H1 (cell line): ENCODE measurements at regions not wholly inside any gene's neighbourhood (a gene's known extent, or its start where the extent isn't known, plus 50 kb on each side); places are given as distances from the start of the nearest gene placed in this dataset.

ENCODE experiments used
- CTCF ChIA-PET: fragments of 300-600 bp; sonication (Branson Sonifier 250); formaldehyde crosslinking; loops from one replicate; lab custom pipeline; 2021; ENCODE audit not compliant: partially characterized antibody; lab: Charles Lee
- POLR2A ChIA-PET: fragments of 300-600 bp; sonication (Branson Sonifier 250); formaldehyde crosslinking; loops from one replicate; lab custom pipeline; 2021; ENCODE audit warnings: inconsistent platforms; ENCODE audit not compliant: partially characterized antibody; lab: Charles Lee
- DNase-seq, 2 experiments: peaks; one replicate each; pipeline versions ENCODE4 v3.0.0 to v3.0.0-alpha.2; 2010 to 2022; ENCODE audit warnings: low spot score in 2 of 2, low read depth in 1 of 2, mixed read lengths in 1 of 2
- FAIRE-seq: peaks from 2 replicates; lab custom pipeline; 2011; peaks lifted over from hg19 to GRCh38; lab: Jason Lieb, UNC
- H2AFZ ChIP-seq: 2 replicates; pipeline ENCODE4 v1.8.1; 2012; ENCODE audit warnings: low read length, inconsistent platforms
- H2AK5ac ChIP-seq: 2 replicates; pipeline ENCODE4 v1.6.1; 2013; ENCODE audit warnings: low read depth, low read length
- H2BK120ac ChIP-seq: replicated peaks from 2 replicates; pipeline ENCODE3; 2013; ENCODE audit warnings: low read depth, low read length, inconsistent platforms
- H2BK12ac ChIP-seq: 2 replicates; pipeline ENCODE4 v1.6.1; 2013; ENCODE audit warnings: low read depth, low read length
- H2BK15ac ChIP-seq: 2 replicates; pipeline ENCODE4 v1.6.1; 2013; ENCODE audit warnings: low read length
- H2BK20ac ChIP-seq: 2 replicates; pipeline ENCODE4 v1.6.1; 2013; ENCODE audit warnings: low read length
- H2BK5ac ChIP-seq: 2 replicates; pipeline ENCODE4 v1.6.1; 2013; ENCODE audit warnings: low read depth, low read length
- H3K14ac ChIP-seq: 2 replicates; pipeline ENCODE4 v1.6.1; 2013; ENCODE audit warnings: inconsistent platforms; ENCODE audit not compliant: insufficient read length
- H3K18ac ChIP-seq: 2 replicates; pipeline ENCODE4 v1.6.1; 2013; ENCODE audit warnings: low read length; ENCODE audit errors: extremely low read depth
- H3K23ac ChIP-seq: 2 replicates; pipeline ENCODE4 v1.6.1; 2013; ENCODE audit warnings: inconsistent platforms; ENCODE audit not compliant: insufficient read length
- H3K23me2 ChIP-seq: 2 replicates; pipeline ENCODE4 v1.6.1; 2013; ENCODE audit warnings: low read depth, low read length
- H3K27ac ChIP-seq: 2 replicates; pipeline ENCODE4 v1.6.1; 2011; ENCODE audit warnings: low read depth, low read length, inconsistent platforms
- H3K27me3 ChIP-seq, 4 experiments: replicated peaks in 1 of 4; 1 replicate in 1 of 4; 2 replicates in 3 of 4; pipeline versions ENCODE4 v1.6.1 to v1.8.1; 2011 to 2013; ENCODE audit warnings: low read length in 3 of 4, mild to moderate bottlenecking in 3 of 4, inconsistent platforms in 2 of 4, mixed read lengths in 2 of 4, moderate library complexity in 1 of 4; ENCODE audit not compliant: control insufficient read depth in 3 of 4, insufficient read depth in 3 of 4; ENCODE audit errors: extremely low read depth in 1 of 4
- H3K36me3 ChIP-seq, 4 experiments: 2 replicates each; pipeline versions ENCODE4 v1.6.1 to v1.8.1; 2011 to 2013; ENCODE audit warnings: mild to moderate bottlenecking in 4 of 4, low read length in 3 of 4, moderate library complexity in 2 of 4, control low read depth in 1 of 4, inconsistent platforms in 1 of 4; ENCODE audit not compliant: insufficient read depth in 4 of 4, control insufficient read depth in 2 of 4
- H3K4ac ChIP-seq: replicated peaks from 2 replicates; pipeline ENCODE3; 2013; ENCODE audit warnings: low read length, low read depth, mixed read lengths, inconsistent platforms; ENCODE audit not compliant: insufficient read length
- H3K4me1 ChIP-seq, 4 experiments: replicated peaks in 1 of 4; 1 replicate in 1 of 4; 2 replicates in 3 of 4; pipeline versions ENCODE4 v1.6.1 to v1.8.1; 2011 to 2013; ENCODE audit warnings: low read length in 3 of 4, inconsistent platforms in 2 of 4, mixed read lengths in 1 of 4; ENCODE audit not compliant: insufficient read depth in 4 of 4, control insufficient read depth in 3 of 4
- H3K4me2 ChIP-seq, 2 experiments: 2 replicates each; pipeline versions ENCODE4 v1.6.1 to v1.8.1; 2011 to 2013; ENCODE audit warnings: low read depth in 2 of 2, low read length in 2 of 2, control low read depth in 1 of 2, inconsistent platforms in 1 of 2, mild to moderate bottlenecking in 1 of 2; ENCODE audit not compliant: insufficient read depth in 1 of 2
- H3K4me3 ChIP-seq, 4 experiments: fragments of 200-600, 300-600 bp in 1 of 4; sonication (generic), shearing (Covaris generic), sonication (Bioruptor Twin) in 1 of 4; 2 replicates each; pipeline versions ENCODE4 v1.5.1 to v1.8.1; 2011 to 2016; ENCODE audit warnings: low read length in 4 of 4, low read depth in 3 of 4, control low read depth in 2 of 4, inconsistent platforms in 2 of 4, mild to moderate bottlenecking in 2 of 4, mixed read lengths in 1 of 4, moderate library complexity in 1 of 4; ENCODE audit not compliant: insufficient read depth in 2 of 4; ENCODE audit errors: extremely low read depth in 1 of 4
- H3K56ac ChIP-seq: replicated peaks from 2 replicates; pipeline ENCODE3; 2013; ENCODE audit warnings: low read depth, mild to moderate bottlenecking, mixed read lengths, low read length, inconsistent platforms; ENCODE audit not compliant: insufficient read length
- H3K79me1 ChIP-seq: 2 replicates; pipeline ENCODE4 v1.6.1; 2013; ENCODE audit warnings: low read depth, low read length, control low read depth
- H3K79me2 ChIP-seq, 2 experiments: 2 replicates each; pipeline versions ENCODE4 v1.6.1 to v1.8.1; 2012 to 2013; ENCODE audit warnings: low read length in 2 of 2, mild to moderate bottlenecking in 2 of 2, inconsistent platforms in 1 of 2; ENCODE audit not compliant: insufficient read depth in 2 of 2, control insufficient read depth in 1 of 2
- H3K9ac ChIP-seq, 4 experiments: replicated peaks in 1 of 4; 1 replicate in 1 of 4; 2 replicates in 3 of 4; pipeline versions ENCODE4 v1.6.1 to v1.8.1; 2011 to 2013; ENCODE audit warnings: low read depth in 3 of 4, low read length in 3 of 4, control low read depth in 2 of 4, mild to moderate bottlenecking in 2 of 4, moderate library complexity in 2 of 4, inconsistent platforms in 1 of 4; ENCODE audit errors: extremely low read depth in 1 of 4
- H3K9me3 ChIP-seq, 2 experiments: 2 replicates each; pipeline versions ENCODE4 v1.6.1 to v1.8.1; 2012 to 2013; ENCODE audit warnings: mild to moderate bottlenecking in 2 of 2, moderate library complexity in 2 of 2, control low read depth in 1 of 2, inconsistent platforms in 1 of 2, low read depth in 1 of 2, low read length in 1 of 2, mixed read lengths in 1 of 2; ENCODE audit not compliant: insufficient read depth in 2 of 2
- H4K20me1 ChIP-seq, 2 experiments: replicated peaks in 1 of 2; 2 replicates each; pipeline versions ENCODE3 to v1.8.1; 2011 to 2013; ENCODE audit warnings: inconsistent platforms in 2 of 2, low read length in 2 of 2, mild to moderate bottlenecking in 1 of 2; ENCODE audit not compliant: insufficient read depth in 2 of 2, control insufficient read depth in 1 of 2
- H4K5ac ChIP-seq: 2 replicates; pipeline ENCODE4 v1.6.1; 2013; ENCODE audit warnings: low read length, low read depth, mixed read lengths, inconsistent platforms; ENCODE audit not compliant: insufficient read length
- H4K8ac ChIP-seq: 2 replicates; pipeline ENCODE4 v1.8.0; 2013; ENCODE audit warnings: mild to moderate bottlenecking, moderate library complexity, low read length, inconsistent platforms; ENCODE audit not compliant: insufficient read depth; ENCODE audit errors: extremely low read depth
- H4K91ac ChIP-seq: replicated peaks from 2 replicates; pipeline ENCODE3; 2013; ENCODE audit warnings: low read length, mixed read lengths, inconsistent platforms; ENCODE audit not compliant: insufficient read length
- CHD1 ChIP-seq: IDR thresholded peaks from 2 replicates; pipeline ENCODE4 v1.6.1; 2012; ENCODE audit warnings: low read depth, low read length, improper control_type of control experiment
- GTF2F1 ChIP-seq: IDR thresholded peaks from 2 replicates; pipeline ENCODE4 v1.6.1; 2012; ENCODE audit warnings: low read depth, low read length, improper control_type of control experiment, borderline replicate concordance
- NRF1 ChIP-seq: IDR thresholded peaks from 2 replicates; pipeline ENCODE4 v1.6.1; 2011; ENCODE audit warnings: mild to moderate bottlenecking, low read depth, low read length, improper control_type of control experiment
- WGBS, 2 experiments: shearing (Covaris generic) in 1 of 2; methylation state at CpG; one replicate each; pipeline versions ENCODE4 v1.1.6 to v1.1.7; 2013 to 2015; ENCODE audit warnings: low lambda C conversion rate in 2 of 2, mixed read lengths in 2 of 2, inconsistent platforms in 1 of 2, low coverage in 1 of 2, missing lambda C conversion rate in 1 of 2; ENCODE audit not compliant: insufficient replicate concordance in 2 of 2, insufficient coverage in 1 of 2, insufficient read length in 1 of 2; ENCODE audit errors: extremely low coverage in 1 of 2, missing lambda C conversion rate in 1 of 2; 5-methylcytosine and 5-hydroxymethylcytosine counted together
- TF ChIP-seq, protein P1 (sequence below): IDR thresholded peaks from 2 replicates; pipeline ENCODE4 v1.6.1; 2012; ENCODE audit warnings: inconsistent platforms

DNA sequence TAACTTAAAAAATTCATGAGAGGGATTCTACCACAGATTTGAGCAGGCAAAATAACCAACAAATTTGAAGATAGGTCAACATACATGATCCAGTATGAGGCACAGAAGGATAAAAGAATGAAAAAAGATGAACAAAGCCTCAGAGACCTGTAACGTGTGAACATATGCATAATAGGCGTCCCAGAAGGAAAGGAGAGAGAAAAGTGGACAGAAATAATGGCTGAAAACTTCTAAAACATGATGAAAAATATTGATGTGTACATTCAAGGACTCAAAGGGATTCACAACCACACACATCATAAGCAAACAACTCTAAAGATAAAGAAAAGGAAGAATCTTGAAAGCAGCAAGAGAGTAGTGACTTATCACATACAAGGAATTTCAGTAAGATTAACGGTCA is 100.1 kb upstream of the PARD3B start:
- no peak for TF ChIP-seq NRF1
- TF ChIP-seq GTF2F1 = no peak
- TF ChIP-seq, protein P1, sequence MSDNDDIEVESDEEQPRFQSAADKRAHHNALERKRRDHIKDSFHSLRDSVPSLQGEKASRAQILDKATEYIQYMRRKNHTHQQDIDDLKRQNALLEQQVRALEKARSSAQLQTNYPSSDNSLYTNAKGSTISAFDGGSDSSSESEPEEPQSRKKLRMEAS = no peak
- TF ChIP-seq CHD1 = no peak
- POLR2A ChIA-PET = no interaction called here
- Histone ChIP-seq H2BK20ac (no peak overlapping the region), H2BK12ac (no peak overlapping the region), H3K56ac (no peak overlapping the region), H3K23ac (no peak overlapping the region), H3K27me3 (no peaks in the 10 kb centered on the region), H4K91ac (no peak overlapping the region), H3K79me1 (no peaks in the 10 kb centered on the region), H3K9me3 (0 out of 4 replicates have a peak, but pooled peaks cover 0 to 2% of the 10 kb centered on the region in 2 experiments), H2AK5ac (no peak overlapping the region), H3K18ac (no peak overlapping the region), H3K14ac (no peak overlapping the region), H3K27ac (no peak overlapping the region), H4K5ac (no peak overlapping the region), H3K4me2 (no peak overlapping the region), H3K4ac (no peak overlapping the region), H2BK5ac (no peak overlapping the region), H3K4me1 (no peaks in the 10 kb centered on the region), H3K23me2 (no peaks in the 10 kb centered on the region; the same call in 1 of the 2 replicates), H4K8ac (no peak overlapping the region), H2BK15ac (no peak overlapping the region), H4K20me1 (no peaks in the 10 kb centered on the region), H3K9ac (no peak overlapping the region), H2BK120ac (no peak overlapping the region), H2AFZ (no peak overlapping the region), H3K36me3 (no peaks in the 10 kb centered on the region), H3K4me3 (no peak overlapping the region), H3K79me2 (no peaks in the 10 kb centered on the region)
- CTCF ChIA-PET = no interaction called here
- WGBS, 2 experiments = 91% methylated on average over 3 of the region's 3 CpGs; no CpG with 5 or more reads in 1 of the 2 experiments
- DNase-seq = no peak
- no peak for FAIRE-seq
